ENCODE measurements at regions not wholly inside any gene's neighbourhood (a gene's known extent, or its start where the extent isn't known, plus 50 kb on each side); places are given as distances from the start of the nearest gene placed in this dataset.

DNA sequence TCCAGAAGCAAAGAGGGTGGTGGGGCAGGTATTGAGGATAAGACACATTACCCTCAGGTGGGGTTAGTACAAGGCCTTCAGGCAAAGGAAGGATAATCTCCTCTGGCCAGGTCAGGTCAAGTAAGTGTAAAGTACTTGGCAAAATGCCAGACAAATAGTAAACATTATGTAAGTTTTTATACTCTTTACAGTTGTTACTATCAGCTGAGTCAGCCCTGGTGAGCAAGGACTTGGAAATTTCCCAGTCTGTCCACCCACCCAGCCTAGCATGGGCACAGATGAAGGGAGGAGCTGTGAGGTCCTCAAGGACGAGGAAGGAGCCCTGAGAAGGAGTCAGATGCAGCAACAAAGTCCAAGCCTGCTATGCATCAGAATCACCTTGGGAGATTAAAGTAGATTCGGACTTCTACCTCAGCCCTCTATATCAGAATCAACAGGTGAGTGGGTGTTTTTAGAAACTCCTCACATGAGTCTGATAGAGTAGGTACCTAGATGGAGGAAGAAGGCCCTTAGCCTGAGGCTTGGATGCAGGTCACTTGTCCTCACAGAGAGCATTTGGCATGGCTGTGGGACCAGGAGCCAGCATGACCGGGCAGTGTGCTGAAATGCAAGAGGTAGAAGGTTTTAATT lies 50.2 kb upstream of the BARX1 start:
- no peak overlapping the region for H3K4me3 ChIP-seq (ENCODE audit: low read depth, low read length)
- Mint-ChIP-seq H3K27ac (no peak overlapping the region), H3K36me3 (no peaks in the 10 kb centered on the region), H3K4me1 (no peaks in the 10 kb centered on the region), H3K4me3 (no peak overlapping the region), H3K9me3 (peaks cover 0 to 5% (median 0%) of the 10 kb centered on the region in 7 donors), H3K27me3 (peaks cover 32% of the 10 kb centered on the region)
- DNase-seq (no peak), ATAC-seq (ENCODE audit: low read depth in 2 of 2) (no peak)
- no peaks in the 10 kb centered on the region for H3K36me3 ChIP-seq (ENCODE audit: control insufficient read depth, insufficient read depth, low read length)
- peaks cover 15% of the 10 kb centered on the region for H3K27me3 ChIP-seq (ENCODE audit: control insufficient read depth, insufficient read depth, low read length)
- no peaks in the 10 kb centered on the region for H3K4me1 ChIP-seq (ENCODE audit: control insufficient read depth, insufficient read depth, low read length, poor library complexity, severe bottlenecking)
- no peak overlapping the region for H3K27ac ChIP-seq (ENCODE audit: insufficient read depth, low read length, poor library complexity, severe bottlenecking)
- H3K9me3 ChIP-seq (ENCODE audit: control insufficient read depth in 2 of 2, low read length in 2 of 2), result no peaks in the 10 kb centered on the region

Measured in CD4-positive, CD25-positive, alpha-beta regulatory T cell (primary cell).